HG03097 (cell line): ENCODE measurements at regions not wholly inside any gene's neighbourhood (a gene's known extent, or its start where the extent isn't known, plus 50 kb on each side); places are given as distances from the start of the nearest gene placed in this dataset.
"Not testable (repeated sequence)": the region's sequence is repeated elsewhere in the genome, so short reads cannot be mapped to it uniquely, and the experiment has no call there.

ENCODE experiments used
- ATAC-seq: cut with Tn5 transposase; IDR thresholded peaks from one replicate; pipeline ENCODE4 v1.9.1; 2021; ENCODE audit not compliant: unreplicated experiment, low FRiP score

- no peak for ATAC-seq
Observed at GRCh38 chr6:167208819-167209576, 51.2 kb upstream of the GPR31 start.

GRCh38 chr6:167209577-167209975, 51.8 kb upstream of the GPR31 start:
- no peak for ATAC-seq

DNA sequence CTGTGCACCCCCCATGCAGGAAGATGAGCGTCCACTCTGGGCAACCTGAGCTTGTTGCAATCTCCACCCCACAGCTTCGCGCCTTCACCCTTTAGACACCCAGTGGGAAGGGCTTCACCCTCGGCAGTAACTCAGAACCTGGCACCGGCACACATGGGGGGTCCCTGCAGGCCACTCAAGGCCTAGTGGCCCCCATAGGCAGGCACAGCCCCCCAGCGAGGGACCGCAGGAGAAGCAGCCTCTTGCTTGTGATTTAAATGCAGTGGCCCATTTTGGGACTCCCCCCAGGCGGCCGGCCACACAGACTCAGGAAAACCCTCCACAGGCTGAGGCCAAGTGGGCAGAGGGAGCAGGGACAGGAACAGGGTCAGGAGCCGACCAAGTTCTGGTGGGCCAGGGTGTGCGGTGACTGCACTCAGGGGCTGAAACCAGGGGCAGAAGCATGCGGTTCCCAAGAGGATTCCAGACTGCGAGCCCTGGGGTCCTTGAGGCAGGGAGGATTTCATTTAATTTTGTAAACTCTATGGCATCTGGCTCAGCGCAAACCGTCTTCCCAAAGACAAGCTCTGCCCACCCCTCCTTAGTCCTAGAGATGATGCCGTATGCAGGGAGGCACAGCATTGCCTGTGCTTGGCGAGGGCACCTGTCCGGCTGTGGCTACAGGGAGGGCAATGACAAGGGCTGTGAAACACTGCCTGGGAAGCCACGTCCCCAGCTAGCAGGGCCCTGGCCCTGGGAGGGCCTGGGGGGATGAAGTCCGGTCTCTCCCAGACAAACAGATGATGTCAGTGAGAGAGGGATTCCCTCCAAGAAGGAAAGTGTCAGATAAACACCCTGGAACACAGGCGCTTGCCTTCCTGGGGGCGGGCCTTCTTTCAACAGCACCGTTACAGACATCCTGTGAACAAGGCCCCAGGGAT, 52.9 kb upstream of the GPR31 start:
- no peak for ATAC-seq

DNA sequence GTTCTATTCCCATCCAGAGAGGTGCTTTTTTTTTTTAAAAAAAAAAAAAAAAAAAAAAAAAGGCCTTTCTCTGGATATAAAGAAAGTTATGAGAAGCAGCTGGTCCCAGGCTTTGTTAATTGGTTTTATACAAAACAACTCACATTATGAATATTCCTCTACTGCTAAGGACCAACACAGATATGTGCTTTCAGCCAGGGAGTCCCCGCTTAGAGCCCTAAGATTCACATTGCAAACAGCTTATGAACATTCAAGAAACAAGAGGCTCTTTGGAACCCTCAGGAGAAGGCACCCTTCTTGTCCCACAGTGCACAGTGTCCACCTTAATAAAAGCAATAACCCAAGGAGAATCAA, 53.5 kb upstream of the GPR31 start:
- ATAC-seq, result no peak

DNA sequence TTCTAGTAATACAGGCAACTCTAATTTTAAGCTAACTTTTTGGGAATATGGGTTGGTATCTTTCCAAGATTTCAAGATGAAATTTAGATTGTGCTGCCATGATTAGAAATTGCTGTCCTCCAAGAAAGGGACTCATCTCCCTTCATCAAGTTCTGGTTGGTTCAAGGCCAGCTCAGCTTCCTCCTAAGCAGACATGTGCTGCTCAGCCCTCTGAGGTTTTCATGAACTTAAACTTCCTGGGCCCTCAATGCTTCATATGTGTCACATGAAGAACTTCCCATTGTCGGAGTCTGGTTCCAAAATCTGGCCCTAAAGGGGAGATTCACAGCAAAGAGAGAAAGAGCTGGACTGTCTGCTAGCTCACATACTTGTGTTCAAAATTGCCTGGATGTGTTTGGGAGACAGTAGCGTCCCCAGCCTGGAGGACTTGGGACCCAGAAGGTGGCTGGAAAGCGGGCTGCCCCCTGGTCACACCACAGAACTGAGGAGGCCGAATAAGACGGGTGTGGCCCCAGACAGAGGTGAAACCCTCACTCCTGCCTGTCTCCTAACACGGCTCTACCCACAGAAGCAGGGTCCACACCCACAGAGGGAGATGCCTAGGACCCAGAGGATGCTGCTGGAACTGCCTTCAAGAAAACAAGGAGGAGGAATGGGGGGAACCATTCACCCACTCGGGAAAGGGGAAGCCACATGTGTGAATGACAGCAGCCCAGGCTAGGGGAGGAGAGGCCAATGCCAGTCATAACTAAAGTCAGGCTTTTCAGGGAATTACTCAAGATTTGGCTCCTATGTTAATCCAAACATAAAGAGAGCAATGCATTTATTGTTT, 54.3 kb upstream of the GPR31 start:
- peak; percentile 29 for ATAC-seq

- ATAC-seq, result peak; percentile 63
Observed at GRCh38 chr6:167212713-167213005, 54.9 kb upstream of the GPR31 start.

DNA sequence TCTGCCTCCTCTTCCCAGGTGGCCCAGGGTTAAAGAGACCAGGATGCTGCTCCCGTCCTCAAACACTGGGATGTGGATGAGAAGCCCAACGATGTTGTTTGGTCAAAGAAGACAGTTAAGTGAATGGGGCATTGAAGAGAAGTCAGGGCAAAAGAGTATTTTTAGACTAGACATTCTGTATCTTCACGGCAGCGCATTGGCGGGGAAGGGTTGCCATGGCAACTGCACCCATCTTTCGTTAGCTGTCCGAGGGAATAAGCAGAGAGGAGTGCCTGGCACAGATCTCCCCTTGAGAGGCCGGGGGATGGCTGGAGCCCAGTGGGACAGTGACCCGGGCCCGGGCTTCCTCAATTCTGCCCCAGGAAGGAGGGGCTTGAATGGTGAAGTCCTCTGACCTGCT, 56.4 kb upstream of the GPR31 start:
- ATAC-seq, result no peak

GRCh38 chr6:167215429-167216250, 57.9 kb upstream of the GPR31 start:
- not testable (repeated sequence) for ATAC-seq

DNA sequence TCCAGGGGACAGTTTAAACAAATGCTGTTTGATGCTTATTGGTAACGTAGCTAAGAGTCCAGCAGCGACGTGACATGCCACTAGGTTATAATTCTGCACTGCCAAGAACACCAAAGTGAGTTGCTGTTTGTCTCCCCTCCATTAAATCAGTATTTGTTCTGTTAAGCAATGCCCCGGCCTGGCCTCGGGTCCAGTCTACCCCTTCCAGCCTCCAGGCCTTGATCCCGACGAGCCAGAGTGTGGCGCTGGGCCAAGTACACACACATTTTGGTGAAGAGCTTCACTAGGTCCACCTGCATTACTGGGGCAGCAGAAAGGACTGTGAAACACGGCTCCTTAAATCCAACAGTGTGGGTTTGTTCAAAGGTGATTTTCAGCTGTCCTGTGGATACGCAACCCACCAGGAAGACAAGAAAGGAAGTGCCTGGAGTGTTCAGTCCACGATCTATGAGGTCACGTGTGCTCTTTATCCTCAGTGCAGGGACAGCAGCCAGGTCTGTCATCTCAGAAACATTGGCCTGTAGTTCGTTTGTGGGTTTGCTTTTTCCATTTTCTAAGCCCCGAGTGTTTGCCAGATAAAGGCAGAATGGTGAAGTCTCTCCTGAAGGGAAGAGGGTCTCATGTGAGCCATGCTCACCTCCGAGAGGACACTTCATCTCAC, 58.7 kb upstream of the GPR31 start:
- ATAC-seq, result not testable (repeated sequence)

- not testable (repeated sequence) for ATAC-seq
Observed at GRCh38 chr6:167217073-167217472, 59.3 kb upstream of the GPR31 start.

GRCh38 chr6:167217951-167218759, 60.4 kb upstream of the GPR31 start:
- ATAC-seq, result peak; percentile 57

GRCh38 chr6:167219079-167219478, 61.3 kb upstream of the GPR31 start:
- not testable (repeated sequence) for ATAC-seq

DNA sequence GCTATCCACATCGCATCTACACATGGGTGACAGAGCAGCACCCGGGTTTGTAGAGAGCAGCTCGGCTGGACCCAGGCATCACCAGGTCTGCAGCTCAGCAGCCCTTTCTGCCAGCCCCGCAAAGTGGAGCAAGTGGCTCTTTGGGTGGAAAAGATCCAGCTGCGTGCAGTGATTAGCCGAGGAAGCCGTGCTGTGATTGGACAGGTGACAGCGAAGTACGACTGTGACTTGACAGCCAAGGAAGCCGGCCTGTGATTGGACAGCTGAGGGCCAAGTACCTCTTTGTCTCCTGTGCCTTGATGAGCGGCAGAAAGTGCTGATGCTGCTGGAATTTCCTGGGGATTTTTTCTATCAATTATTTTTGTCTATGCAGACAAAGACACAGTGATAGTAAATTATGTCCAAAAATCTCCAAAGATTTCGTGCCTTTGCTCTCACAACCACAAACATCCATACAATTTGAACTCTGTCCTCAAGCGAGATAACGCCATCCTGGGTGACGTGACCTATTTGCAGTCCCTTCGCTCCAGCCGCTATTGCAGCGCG, 62.3 kb upstream of the GPR31 start:
- no peak for ATAC-seq

- no peak for ATAC-seq
Observed at GRCh38 chr6:167221400-167222201, 63.8 kb upstream of the GPR31 start.

DNA sequence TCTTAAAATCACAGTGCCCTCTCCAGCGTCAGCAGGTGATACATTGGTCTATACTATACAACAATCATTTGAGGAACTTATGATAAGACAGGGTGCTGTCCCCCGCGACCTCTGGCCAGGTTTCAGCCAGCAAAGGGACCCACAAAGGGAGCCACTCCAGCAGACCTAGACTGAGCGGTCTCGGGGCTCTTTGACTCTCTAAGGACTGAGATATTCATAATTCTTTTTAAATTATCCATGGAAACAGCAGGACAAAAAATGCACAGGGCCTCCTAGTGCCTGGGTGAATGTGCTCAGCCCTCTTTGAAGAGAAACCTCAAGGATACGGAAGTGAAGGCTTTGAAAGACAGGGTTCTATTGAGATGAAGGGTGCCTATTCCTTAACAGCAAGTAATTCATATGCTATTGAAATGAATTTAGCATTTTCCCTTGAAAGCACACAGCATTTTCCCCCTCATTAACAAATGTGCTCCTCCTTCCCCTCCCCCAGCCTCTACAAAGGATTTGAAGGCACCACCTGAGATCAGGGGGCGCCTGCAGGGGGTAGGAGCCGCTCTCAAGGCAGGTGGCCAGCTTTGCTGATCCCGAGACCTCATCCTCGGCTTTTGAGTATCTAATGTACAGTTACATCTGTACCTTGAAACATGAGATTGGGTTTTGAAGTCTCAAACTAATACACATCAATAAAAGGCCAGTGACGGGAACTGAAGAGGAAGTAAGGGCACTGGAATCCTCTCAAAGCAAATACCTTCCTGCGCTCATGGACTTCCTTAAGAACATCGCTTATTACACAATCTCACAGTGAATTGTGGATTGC, 65.3 kb upstream of the UNC93A start:
- ATAC-seq, result not testable (repeated sequence)

- ATAC-seq, result no peak
Observed at GRCh38 chr6:167226383-167226685, 64.8 kb upstream of the UNC93A start.

DNA sequence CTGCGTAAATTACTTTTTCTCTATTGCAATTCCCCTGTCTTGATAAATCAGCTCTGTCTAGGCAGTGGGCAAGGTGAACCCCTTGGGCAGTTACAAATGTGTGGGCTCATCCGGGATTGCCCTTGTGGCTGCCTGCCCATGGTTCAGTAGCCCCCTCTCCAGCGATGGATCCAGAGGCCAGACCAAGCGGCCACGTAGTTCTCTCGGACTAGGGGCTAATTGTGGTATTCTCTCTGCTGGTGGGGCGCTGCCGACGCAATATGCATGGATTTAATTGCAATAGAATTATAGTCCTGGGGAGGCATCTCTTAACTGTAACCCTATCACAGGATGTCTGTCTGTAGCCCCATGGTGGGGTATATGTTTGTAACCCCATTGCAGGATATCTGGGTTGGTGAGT, 64.3 kb upstream of the UNC93A start:
- no peak for ATAC-seq
